ENCODE measurements at regions not wholly inside any gene's neighbourhood (a gene's known extent, or its start where the extent isn't known, plus 50 kb on each side); places are given as distances from the start of the nearest gene placed in this dataset.
"Not testable (repeated sequence)": the region's sequence is repeated elsewhere in the genome, so short reads cannot be mapped to it uniquely, and the experiment has no call there.

DNA sequence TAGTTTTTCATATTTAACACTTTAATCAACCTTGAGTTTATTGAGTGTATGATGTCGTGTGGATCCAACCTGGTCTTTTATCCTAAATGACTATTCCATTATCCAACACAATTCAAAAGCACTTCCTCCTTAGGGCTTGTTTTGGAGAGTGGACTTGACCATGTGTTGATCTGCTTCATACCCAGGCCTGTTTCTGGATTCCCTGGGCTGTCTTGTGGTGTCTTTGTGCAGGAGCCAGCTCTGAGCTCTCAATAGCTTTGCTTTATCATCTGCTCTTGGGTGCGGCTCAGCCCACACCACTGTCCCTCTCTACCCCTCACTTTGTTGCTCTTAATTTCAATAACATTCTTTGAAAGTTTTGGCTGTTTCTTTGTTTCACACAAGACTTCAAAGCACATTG lies 70.9 kb upstream of the CHST15 start:
- peak; percentile 1 for DNase-seq (ENCODE audit: low spot score)

DNA sequence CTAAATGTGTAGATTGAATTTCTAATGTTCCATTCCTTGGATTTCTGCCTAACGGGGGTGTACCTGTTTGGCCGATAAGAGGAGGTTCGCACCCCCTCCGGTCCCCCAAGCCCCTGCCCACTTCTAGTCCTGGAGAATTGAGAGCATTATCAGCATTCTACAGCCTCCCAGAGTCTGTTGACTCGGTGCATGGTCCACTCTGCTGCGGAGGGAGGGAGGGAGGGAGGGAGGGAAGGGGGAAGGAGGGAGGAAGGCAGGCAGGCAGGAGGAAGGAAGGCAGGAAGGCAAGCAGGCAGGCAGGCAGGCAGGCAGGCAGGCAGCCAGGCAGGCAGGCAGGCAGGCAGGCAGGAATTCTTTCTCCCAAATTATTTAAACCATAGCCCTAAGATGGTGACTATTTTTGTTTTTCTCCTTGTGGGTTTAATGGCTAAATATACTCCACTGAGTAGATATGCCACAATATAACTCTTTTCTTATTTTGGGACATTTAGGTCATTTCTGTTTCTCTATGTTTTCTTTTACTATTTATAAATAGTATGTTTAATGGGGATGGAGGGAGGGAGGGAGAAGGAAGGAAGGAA lies 69.5 kb upstream of the CHST15 start:
- DNase-seq (ENCODE audit: low spot score), result no peak

DNA sequence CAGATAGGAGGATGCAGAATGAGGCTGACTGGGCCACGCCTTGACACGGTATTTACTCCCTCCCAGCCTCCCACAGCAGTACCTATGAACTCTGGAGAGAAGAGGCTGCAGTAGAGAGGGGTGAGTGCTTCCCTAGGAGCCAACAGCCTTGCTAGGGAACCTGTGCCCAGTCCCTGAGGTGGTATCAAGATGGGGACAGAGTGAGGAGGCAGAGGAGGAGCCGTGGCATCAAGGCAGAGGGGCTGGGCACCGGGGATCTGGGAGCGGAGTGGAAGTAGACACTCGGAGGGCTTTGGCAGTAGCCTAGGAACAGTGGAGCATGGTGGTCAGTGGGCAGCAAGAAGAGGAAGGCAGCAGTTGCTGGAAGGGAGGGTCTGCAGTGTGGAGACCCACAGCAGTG lies 68.7 kb upstream of the CHST15 start:
- DNase-seq (ENCODE audit: low spot score), result no peak

DNA sequence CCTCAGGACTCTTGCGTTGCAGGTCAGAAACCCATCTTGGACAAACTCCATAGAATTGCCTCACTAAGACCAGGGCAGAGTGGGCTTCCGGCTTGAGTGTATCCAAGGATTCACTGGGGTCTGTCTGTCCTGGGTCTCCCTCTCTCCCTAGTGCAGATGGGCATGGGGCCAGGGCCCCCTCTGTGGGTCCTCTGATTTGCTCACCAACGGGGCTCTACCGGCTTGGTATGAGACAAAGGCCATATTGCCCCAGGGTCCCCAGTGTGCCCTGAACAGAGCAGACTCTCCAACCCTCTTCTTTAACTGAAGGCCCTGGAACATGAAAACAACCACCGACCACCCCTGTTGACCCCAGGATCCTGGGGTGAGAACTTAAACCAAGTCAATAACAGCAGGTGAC lies 68.2 kb upstream of the CHST15 start:
- no peak for DNase-seq (ENCODE audit: low spot score)

DNA sequence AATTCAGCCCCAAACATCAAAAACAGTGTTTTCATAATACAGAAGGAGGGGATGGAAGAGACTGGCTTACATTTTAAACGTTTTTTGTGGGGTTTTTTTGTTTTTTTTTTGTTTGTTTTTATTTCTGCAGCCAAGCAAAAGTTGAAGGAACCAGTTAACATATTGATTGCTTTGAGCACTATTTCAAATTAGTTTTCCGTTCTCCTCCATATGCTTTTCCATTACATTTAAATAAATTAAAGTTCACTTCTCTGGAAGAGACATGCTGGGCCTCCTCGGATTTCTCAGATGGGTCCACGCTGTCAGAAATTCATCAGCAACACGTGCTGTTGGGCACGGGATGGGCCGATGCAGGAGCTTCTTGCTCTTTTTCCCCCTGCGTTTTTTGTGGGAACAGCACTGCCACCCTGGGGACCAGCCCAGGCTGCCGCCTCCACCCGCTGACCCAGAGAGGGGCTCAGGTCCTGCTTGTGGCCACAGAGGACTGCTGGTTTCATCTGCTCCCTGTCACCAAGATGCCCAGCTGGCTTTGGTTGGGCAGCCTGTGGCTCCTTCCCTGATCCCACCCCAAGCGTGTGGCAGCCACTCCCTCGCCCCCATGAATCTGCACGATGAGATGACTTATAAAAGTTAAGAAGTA lies 67.7 kb upstream of the CHST15 start:
- DNase-seq (ENCODE audit: low spot score), result no peak

DNA sequence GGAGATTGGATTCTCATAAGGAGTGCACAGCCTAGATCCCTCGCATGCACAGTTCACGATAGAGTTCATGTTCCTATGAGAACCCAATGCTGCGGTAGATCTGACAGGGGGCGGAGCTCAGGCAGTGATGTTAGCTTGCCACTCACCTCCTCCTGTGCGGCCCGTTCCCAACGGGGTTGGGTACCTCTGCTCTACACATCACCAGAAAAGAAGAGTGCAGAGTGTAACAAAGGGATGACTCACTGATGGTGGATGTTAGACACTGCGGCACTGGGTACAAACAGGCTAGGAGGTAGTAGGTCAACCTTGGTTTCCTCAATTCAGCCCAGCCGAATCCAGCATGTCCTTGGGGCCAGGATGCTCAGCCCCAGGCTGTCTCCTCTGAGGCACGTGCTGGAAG lies 66.8 kb upstream of the CHST15 start:
- no peak for DNase-seq (ENCODE audit: low spot score)

DNA sequence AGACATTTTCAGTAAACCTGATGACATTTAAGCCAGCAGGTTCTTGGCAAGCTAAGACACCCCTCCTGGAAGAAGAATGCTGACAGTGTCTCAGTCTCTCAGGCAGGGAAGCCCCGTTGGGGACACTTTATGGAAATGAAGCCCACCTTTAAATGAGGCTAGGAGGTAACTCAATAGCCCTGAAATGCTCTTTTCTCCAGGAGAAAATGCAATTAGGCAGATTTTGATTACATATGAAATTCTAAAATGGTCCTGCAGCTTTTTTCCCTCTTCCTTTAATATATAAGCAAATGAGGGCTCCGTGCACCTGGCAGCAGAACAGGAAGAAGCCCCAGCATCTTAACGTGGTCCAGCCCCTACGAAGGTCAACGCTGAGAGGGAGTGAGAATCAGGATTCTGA lies 65.8 kb upstream of the CHST15 start:
- no peak for DNase-seq (ENCODE audit: low spot score)

DNA sequence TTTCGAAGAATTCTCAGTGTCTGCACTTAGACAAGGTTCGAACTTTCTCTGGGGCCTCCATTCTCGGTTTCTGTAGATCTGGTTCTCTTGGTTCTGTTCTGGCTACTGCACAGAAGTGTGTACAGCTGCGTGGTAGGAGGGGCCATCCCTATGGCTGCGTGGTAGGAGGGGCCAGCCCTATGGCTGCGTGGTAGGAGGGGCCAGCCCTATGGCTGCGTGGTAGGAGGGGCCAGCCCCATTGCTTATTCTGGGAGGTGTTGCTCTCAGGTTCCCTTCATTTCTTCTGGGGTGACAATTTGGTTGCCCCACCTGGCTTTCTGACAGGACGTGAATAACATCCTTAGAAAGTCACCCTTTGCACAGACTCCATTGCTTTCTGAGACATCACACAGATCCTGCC lies 65.2 kb upstream of the CHST15 start:
- DNase-seq (ENCODE audit: low spot score), result no peak

DNA sequence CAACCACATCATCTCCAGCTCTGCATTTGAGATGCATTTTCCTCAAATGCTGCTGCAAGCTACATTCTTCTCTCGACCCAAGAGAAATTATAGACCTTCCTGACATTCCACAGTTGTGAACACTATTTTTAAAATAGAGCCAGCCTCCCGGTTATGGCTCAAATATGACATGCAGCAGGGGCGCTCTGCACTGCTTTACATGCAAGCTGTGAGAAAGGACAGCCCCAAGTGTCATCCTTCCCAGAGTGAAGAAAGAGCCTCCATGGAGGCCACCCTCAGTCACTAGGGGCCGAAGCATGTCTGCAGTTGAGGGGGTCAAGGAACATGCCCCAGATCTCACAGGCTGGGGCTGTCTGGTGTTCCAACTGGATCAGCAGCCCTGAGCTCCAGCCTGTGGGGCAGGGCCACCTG lies 63.9 kb upstream of the CHST15 start:
- no peak for DNase-seq (ENCODE audit: low spot score)

DNA sequence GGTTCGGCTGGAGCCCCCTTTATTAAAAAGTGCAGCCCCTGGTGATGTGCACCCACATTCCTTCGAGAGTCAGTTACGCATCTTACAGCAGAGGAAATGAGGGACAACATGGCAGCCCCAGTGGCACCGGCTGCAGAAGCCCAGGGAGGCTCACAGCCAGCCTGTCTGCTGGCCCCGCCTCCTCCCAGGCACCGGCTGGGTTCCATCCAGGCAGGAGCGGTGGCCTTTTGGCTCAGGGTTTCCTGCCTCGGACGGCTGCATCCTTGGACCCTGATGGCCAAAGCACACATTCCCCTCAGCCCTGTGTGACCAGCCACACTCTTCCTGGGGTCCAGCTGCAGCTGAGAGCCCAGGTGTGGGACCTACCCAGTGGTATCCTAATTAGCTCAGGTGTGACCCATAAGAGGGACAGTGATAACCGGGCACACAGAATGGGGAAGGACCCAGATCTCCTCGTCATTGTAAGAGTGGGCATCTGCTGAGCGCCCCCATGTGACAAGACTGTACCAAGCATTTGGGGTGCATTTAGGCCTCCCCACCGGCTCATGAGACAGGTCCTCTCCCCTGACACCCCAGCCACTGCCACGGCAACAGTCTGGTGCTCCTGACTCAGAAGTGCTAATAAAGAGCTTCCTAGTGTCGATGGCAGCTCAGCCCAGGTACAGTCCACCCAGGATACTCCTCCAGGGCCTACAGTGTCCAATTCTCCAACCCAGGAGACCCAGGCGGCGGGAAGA lies 63.3 kb upstream of the CHST15 start:
- DNase-seq (ENCODE audit: low spot score), result no peak

DNA sequence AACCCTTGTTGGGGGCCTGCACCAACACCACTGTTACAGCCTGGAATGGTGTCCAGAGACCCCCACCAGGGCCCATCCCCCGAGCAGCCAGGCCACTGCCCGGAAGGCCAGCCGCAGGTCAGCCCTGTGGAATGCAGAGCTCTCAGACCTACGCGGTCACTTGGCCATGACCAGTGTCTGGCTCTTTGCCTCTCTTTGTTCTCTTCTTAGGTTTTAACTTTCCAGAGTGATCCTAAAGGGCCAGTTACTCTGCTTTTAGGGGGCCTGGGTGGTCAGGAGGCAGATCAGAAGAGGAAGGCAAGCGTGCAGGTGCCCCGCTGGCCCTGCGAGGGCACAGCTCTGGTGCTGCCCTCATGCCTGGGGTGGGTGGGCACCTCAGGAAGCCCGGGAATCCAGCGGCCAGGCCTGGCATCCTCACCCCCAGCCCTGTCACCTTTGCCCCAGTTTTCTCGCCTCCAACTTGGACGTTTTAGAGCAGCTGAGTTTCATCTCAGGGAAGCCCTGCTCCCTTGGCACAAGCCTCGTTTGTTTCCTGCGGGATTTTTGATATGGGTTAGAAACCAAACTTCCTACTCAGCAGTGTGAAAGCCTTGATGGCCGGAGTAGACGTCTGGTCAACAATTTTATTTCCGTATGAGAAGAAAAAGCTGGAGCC lies 62.5 kb upstream of the CHST15 start:
- DNase-seq (ENCODE audit: low spot score), result peak; percentile 1

DNA sequence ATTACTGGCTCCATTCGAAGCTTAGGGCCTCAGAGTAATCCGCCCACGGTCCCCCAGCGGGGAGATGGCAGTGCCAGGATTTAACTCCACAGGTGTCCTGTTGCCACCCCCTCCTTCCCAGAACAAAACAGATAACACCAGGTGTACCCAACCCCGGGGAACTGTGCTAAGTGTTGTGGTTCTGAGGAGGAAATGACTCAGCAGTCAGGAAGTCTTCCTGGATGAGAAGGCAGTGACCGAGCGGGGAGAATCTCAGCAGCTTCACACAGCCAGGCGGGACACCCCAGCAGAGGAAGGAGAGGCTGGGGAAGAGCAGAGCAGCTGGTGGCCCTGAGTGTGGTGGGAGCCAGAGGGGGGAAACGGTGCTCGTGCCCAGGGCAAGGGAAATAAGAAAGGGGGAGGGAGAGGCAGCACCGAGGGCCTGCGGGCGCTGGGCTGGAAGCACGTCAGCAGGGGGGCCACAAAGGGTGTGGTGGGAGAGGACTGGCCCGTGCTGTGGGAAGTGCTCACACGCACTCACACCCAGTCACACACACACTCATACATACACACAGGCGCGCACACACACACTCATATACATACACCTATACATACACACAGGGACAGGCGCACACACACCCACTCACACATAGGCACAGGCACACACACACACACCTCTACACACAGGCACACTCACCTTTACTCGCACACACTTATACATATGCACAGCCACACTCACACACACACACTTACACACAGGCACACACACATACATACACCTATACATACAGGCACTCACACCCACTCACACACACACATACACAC lies 59.8 kb upstream of the CHST15 start:
- peak; percentile 93 for DNase-seq (ENCODE audit: low spot score)

DNA sequence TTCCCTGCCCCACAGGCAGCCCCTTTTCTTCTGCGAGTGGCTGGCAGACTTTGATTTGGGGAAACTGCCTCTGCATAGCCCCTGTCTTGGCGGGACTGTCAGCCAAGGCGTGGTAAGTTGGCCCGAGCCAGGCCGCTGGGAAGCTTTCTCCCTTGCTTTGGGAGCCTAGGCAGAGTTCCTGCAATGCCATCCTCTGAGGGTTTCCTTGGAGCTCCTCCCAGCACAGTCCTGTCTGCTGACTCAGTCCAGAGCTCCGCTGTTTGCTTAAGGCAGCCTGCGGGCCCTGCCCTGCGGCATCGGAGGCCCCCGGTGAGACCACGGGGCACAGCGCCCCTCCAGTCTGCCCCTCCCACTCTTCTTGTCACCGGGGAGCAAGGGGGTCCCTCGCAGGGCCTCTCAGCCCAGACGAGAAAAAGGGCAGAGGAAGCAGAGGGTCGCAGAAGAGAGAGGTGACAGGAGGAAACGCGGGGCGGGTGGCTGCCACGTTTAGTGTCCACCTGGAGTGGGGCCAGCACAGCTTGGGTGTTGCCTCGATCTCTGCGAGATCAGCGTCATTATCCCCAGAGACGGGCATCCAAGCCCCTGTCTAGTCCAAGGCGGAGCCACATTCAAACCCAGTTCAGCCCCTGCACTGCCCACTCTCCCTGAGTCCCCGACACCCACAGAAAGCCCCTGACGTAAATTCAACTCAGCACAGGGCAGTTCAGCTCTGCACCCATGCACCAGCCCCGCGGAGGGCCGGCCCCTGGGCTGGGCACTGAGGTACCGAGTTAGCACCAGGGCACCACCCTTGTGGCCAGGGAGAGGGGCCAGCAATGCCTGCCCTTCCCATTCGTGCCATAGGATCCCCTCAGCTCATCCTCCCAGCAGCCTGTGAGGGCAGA lies 59.0 kb upstream of the CHST15 start:
- peak; percentile 89 for DNase-seq (ENCODE audit: low spot score)

DNA sequence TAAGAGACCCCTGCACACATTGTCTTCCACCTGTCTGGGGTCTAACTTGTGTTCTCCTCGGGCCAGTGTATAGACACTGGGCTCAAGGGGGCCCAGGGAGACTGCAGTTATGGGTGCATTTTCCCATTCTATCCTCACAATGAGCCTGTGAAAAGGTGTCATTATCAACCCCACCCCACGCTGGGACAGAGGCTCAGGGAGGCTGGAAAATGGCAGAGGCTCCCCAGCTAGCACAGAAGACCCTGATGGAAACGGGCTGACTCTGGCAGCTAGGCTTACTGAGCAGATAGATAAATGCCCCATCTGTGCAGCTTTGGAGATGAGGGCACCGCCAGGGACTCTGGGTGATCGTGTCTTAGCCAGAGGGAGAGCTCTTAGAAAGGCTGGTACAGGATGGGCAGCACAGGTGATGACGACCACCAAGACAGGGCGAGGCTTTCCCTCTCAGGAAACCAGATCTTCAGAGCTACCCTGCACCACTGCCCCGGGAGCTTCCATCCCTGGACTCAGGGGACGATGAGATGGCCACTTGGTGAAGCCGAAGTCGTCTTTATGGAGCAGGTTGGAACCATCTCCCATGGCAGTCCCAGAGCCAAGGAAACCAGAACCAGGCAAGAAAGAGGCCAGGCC lies 58.2 kb upstream of the CHST15 start:
- DNase-seq (ENCODE audit: low spot score), result no peak

DNA sequence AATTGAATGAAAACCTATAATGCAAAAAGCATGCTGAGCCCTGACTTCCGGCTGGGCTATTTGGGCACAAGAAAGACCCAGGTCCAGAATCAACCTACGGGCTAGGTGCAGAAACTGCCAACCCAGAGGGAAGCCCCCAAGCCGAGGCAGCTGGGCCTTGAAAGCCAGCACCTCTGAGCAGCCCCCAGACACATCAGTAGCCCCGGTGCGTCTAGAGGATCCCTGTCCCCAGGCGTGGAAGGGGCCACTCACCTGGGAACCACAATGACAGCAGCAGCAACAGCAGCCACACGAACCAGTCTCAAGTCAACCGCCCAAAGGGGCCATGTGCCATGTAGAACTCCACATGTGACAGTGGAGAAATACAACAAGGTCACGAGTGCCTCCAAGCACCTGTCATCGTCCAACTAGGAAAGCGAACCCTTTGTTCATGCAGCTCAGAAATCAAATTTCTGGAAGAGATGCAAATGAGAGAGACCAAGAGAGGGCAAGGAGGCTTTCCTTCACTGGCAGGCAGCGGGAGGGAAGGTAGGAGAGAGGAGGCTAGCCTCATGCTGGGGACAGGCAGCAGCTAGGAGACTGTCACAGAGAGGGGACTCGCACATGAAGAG lies 57.5 kb upstream of the CHST15 start:
- no peak for DNase-seq (ENCODE audit: low spot score)

DNA sequence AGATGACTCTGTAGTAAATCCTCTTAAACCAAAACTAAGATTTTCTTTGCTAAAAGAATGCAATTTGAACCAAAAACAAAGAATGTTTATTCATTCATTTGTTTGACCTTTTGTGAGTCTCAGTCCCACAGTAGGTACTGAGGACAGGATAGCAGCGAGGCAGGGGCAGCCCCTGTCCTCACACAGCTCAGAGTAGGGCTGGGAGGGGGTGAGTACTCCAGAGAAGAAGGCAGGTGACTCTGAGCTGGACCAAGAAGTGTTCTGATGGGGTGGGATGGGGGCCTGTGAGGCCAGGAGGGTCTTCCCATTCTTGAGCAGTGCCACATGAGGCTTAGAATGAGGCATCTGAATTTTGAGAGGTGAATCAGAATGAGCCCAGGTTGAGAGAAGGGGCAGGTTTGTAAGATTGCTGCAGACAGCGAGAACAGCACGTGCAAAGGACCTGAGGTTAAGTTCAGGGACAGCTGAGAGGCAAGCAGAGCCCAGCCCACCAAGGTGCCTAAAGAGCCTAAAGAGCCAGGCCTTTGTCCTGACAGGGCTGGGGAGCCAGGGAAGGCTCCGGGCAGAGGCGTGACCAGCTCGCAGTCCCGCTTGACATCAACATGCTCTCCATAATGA lies 56.9 kb upstream of the CHST15 start:
- no peak for DNase-seq (ENCODE audit: low spot score)

DNA sequence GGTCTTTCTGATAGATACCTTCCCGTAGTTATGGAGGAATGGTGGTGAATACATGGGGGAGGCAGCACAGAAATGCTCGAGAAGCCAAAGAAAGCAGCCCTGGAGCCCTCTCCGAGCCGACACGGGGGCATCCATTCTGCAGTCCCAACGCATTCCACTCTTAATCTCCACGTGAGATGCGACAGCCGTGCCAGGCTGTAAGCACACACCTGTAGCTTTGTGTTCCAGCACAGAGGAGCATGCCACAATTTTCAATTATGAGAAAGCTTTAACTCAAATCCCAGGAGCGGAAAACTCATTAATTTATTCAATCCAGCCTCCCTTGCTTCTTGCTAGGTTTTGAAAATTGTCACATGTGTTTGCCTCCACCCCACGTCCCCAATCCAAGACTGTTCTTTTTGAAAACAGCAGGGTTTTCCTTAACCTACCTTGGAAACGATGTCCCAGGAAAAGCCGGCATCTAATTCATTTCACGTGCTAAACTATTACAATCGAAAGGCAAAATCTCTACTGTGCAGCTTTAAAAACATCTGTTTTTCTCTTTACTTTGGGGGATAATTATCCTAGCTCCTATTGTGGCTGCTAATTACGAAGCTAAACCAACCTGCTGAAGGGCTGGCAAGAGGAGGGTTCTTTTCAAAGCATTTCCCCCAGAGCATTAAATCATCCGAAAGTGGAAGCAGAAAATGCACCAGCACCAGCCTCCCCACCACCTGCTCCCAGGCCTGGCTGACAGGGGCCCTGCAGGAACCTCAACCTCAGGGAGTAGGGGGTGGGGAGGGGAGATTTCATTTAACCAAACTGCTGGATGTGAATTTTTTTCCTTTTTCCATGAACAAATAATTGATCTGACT lies 56.0 kb upstream of the CHST15 start:
- DNase-seq (ENCODE audit: low spot score), result no peak

DNA sequence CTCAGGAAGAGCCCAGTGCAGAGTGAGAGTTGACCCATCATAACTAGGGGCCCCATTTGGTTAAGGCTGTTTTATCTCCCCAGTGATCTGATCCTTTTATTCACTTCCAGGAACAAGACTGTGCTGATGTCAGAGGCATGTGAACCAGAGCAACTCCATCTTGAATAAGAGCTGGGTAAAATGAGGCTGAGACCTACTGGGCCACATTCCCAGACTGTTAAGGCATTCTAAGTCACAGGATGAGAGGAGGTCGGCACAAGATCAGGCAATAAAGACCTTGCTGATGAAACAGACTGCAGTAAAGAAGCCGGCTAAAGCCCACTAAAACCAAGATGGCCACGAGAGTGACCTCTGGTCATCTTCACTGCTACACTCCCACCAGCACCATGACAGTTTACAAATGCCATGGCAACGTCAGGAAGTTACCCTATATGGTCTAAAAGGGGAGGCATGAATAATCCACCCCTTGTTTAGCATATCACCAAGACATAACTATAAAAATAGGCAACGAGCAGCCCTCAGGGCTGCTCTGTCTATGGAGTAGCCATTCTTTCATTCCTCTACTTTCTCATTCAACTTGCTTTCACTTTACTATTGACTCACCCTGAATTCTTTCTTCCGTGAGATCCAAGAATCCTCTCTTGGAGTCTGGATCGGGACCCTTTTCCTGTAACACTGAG lies 55.3 kb upstream of the CHST15 start:
- not testable (repeated sequence) for DNase-seq (ENCODE audit: low spot score)
